Left lung (tissue), 4 donors: ENCODE measurements at regions not wholly inside any gene's neighbourhood (a gene's known extent, or its start where the extent isn't known, plus 50 kb on each side); places are given as distances from the start of the nearest gene placed in this dataset.

Experiments
- ATAC-seq: fragments of 200-7000 bp; cut with Tn5 transposase; one replicate; pipeline ENCODE4 v1.9.1; 2020; ENCODE audit warnings: moderate library complexity
- DNase-seq, 4 donors: peaks; one replicate each; pipeline ENCODE4 v3.0.0-alpha.2; 2013 to 2020
- H3K27ac ChIP-seq, 2 donors: fragments of 200-600 bp; sonication (generic) in 1 of 2; one replicate each; pipeline versions ENCODE4 v1.5.0 to v1.8.0; 2020 to 2021
- H3K27me3 ChIP-seq, 2 donors: fragments of 200-600 bp; sonication (generic) in 1 of 2; one replicate each; pipeline versions ENCODE4 v1.5.0 to v1.8.0; 2020 to 2021
- H3K36me3 ChIP-seq, 2 donors: fragments of 200-600 bp; sonication (generic) in 1 of 2; one replicate each; pipeline versions ENCODE4 v1.5.0 to v1.8.0; 2020 to 2021
- H3K4me1 ChIP-seq, 2 donors: fragments of 200-600 bp; one replicate each; pipeline ENCODE4 v1.8.0; 2021
- H3K4me3 ChIP-seq, 2 donors: fragments of 200-600 bp; sonication (generic) in 1 of 2; one replicate each; pipeline versions ENCODE4 v1.5.0 to v1.8.0; 2020 to 2021; ENCODE audit warnings: mild to moderate bottlenecking in 1 of 2
- H3K9me3 ChIP-seq, 2 donors: fragments of 200-600 bp; sonication (generic) in 1 of 2; one replicate each; pipeline versions ENCODE4 v1.5.0 to v1.8.0; 2020 to 2021
- CTCF ChIP-seq, 2 donors: fragments of 200-600 bp; sonication (generic) in 1 of 2; IDR thresholded peaks; one replicate each; pipeline versions ENCODE4 v1.5.0 to v1.8.0; 2021; ENCODE audit warnings: antibody characterized with exemption in 2 of 2
- intact Hi-C, 2 donors: fragments of 100-400 bp; cut with DNase I; formaldehyde crosslinking; loops; one replicate each; pipeline versions ENCODE4 v1.11.2 to v1.14.2; 2022
- donor health status: DM: no; HTN: yes; CAD: no.
- donor health status: DM: no; HTN: no; CAD: no.

DNA sequence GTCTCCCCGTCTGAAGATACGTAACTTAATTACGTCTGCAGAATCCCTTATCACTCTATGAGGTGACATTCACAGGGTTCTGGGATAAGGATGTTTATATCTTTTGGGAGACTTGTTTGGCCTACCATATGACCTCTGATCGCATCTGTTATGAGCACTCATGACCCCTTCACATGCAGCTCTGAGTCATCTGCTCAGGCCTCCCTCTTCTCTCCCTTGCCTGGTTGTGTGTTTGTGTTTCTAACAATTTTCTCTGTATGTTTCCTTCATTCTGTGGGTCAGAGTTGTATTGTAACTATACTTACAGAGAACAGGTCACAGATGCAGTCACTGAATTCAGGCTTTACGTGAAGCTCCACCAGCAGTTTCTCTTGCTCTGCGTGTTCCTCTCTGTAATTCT lies 330.6 kb downstream of the TENT4A start:
- ATAC-seq: no peak
- DNase-seq: no peak
- H3K36me3 ChIP-seq: no peaks in the 10 kb centered on the region
- H3K27me3 ChIP-seq: no peaks in the 10 kb centered on the region
- no peaks in the 10 kb centered on the region for H3K4me1 ChIP-seq
- no peaks in the 10 kb centered on the region for H3K9me3 ChIP-seq
- H3K27ac ChIP-seq: no peak overlapping the region
- no peak overlapping the region for H3K4me3 ChIP-seq
- intact Hi-C loops: no loop called here
- TF ChIP-seq CTCF (IDR thresholded peaks at IDR 0.05): no peak

- peak in 1 of 4 donors; percentile 12 for DNase-seq
- no peaks in the 10 kb centered on the region for H3K36me3 ChIP-seq
- no peak overlapping the region for H3K4me3 ChIP-seq
- no peak overlapping the region for H3K27ac ChIP-seq
- no peaks in the 10 kb centered on the region for H3K9me3 ChIP-seq
- no peak for TF ChIP-seq CTCF (IDR thresholded peaks at IDR 0.05)
- intact Hi-C loops: no loop called here
- H3K4me1 ChIP-seq: no peaks in the 10 kb centered on the region
- H3K27me3 ChIP-seq: no peaks in the 10 kb centered on the region
- ATAC-seq: no peak
Measured at GRCh38 chr5:7047511-7048261, 334.5 kb downstream of the TENT4A start.

DNA sequence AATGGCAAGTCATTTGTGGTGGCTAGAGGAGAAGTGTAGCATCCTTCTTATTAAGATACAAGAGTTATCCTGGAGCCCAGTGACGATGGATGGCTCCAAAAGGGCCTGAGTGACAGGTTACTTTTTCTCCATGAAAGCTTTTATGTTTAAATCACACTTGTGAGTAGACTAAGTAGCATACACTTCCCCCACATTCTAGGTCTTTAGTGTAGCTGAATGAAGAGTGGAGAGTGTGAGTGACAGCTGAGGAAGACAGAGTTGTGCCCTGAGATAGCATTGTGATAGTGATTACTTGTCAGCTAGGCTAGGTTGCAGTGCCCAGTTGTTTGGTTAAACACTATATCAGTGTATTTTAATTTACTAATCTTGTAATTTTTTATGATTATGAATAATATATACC lies 337.8 kb downstream of the TENT4A start:
- TF ChIP-seq CTCF (IDR thresholded peaks at IDR 0.05): no peak
- no peak overlapping the region for H3K27ac ChIP-seq
- intact Hi-C loops: no loop called here
- no peaks in the 10 kb centered on the region for H3K4me1 ChIP-seq
- H3K27me3 ChIP-seq: no peaks in the 10 kb centered on the region
- no peaks in the 10 kb centered on the region for H3K36me3 ChIP-seq
- H3K4me3 ChIP-seq: no peak overlapping the region
- H3K9me3 ChIP-seq: peaks cover 0 to 2% of the 10 kb centered on the region in 2 donors
- ATAC-seq (no peak), DNase-seq (no peak)

DNA sequence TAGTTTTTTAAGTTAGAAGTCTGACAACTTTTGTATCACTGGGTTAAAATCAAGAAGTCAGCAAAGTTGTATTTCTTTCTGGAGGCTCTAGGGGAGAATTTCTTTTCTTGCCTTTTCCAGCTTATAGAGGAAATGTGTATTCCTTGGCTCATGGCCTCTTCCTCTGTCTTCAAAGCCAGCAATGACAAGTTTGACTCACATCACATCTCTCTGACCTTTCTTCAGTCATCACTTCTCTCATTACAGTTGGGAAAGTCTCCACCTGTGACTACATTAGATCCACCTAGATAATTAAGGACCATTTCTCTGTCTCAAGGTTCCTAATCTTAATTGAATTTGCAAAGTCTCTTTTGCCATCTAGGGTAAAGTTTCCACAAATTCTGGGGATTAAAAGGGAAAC lies 339.9 kb downstream of the TENT4A start:
- H3K4me3 ChIP-seq: no peak overlapping the region
- H3K9me3 ChIP-seq: peaks cover 0 to 2% of the 10 kb centered on the region in 2 donors
- DNase-seq: no peak
- no peaks in the 10 kb centered on the region for H3K27me3 ChIP-seq
- H3K27ac ChIP-seq: no peak overlapping the region
- H3K36me3 ChIP-seq: no peaks in the 10 kb centered on the region
- intact Hi-C loops: no loop called here
- ATAC-seq: no peak
- no peak for TF ChIP-seq CTCF (IDR thresholded peaks at IDR 0.05)
- H3K4me1 ChIP-seq: no peaks in the 10 kb centered on the region

DNA sequence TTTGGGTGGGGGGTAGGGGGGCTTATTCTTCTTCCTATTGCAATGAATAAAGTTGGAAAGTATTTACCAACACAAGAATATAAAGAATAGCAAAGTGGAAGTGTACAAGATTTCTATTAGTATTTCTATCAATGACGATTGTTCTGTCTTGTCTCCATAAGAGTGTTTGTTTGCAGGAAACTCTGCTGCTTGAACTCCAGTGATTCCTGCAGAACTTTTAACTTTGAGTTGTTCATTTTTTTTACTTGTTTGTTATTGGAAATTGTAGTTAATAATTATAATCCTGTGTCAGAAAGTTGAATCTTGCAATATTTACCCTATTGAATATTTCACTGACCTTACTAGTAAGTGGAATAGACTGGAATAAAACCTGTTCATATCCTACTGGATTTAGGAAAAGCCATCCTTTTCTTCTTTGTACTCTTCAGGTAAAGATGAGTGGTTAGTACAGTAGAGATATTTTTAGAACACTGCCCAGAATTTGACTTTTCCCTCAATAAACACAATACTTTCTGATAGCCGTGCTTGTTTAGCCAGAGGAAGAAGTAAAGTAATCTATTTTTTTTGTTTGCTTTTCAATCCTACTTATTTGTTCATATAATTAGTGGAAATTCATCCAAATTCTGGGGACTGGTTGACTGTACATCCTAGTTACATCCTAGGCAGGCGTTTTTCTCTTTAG lies 340.4 kb downstream of the TENT4A start:
- intact Hi-C loops: no loop called here
- Histone ChIP-seq H3K36me3 (no peaks in the 10 kb centered on the region), H3K27ac (no peak overlapping the region), H3K27me3 (no peaks in the 10 kb centered on the region), H3K4me3 (no peak overlapping the region), H3K4me1 (no peaks in the 10 kb centered on the region), H3K9me3 (peaks cover 0 to 6% of the 10 kb centered on the region in 2 donors)
- ATAC-seq: no peak
- no peak for TF ChIP-seq CTCF (IDR thresholded peaks at IDR 0.05)
- no peak for DNase-seq
